HEK293T (cell line): ENCODE measurements at regions not wholly inside any gene's neighbourhood (a gene's known extent, or its start where the extent isn't known, plus 50 kb on each side); places are given as distances from the start of the nearest gene placed in this dataset.

Source experiments
- CTCF ChIA-PET: fragments of 350-600 bp; formaldehyde crosslinking; extraction: SDS; loops from one replicate; lab custom pipeline; 2021; ENCODE audit warnings: antibody characterized with exemption, inconsistent platforms; lab: Yijun Ruan, JAX
- POLR2A ChIA-PET: fragments of 350-600 bp; formaldehyde crosslinking; extraction: SDS; loops from one replicate; lab custom pipeline; 2020; ENCODE audit warnings: antibody characterized with exemption, inconsistent platforms; lab: Yijun Ruan, JAX
- DNase-seq: peaks from one replicate; pipeline ENCODE4 v3.0.0; 2012; ENCODE audit warnings: mixed read lengths; ENCODE audit errors: extremely low spot score
- ARNT ChIP-seq: fragments of 450-650 bp; IDR thresholded peaks from 2 replicates; pipeline ENCODE4 v1.6.1; 2017; ENCODE audit warnings: mild to moderate bottlenecking
- BHLHE40 ChIP-seq: fragments of 450-650 bp; IDR thresholded peaks from 2 replicates; pipeline ENCODE4 v1.6.1; 2016; ENCODE audit warnings: mild to moderate bottlenecking, moderate library complexity, borderline replicate concordance
- CTBP1 ChIP-seq: fragments of 450-650 bp; IDR thresholded peaks from 2 replicates; pipeline ENCODE4 v1.6.1; 2016; ENCODE audit warnings: borderline replicate concordance
- ELF4 ChIP-seq: fragments of 450-650 bp; IDR thresholded peaks from 2 replicates; pipeline ENCODE4 v1.6.1; 2017; ENCODE audit warnings: antibody characterized with exemption
- FOXA1 ChIP-seq: fragments of 450-650 bp; IDR thresholded peaks from 2 replicates; pipeline ENCODE4 v1.6.1; 2016; ENCODE audit warnings: mild to moderate bottlenecking
- FOXK2 ChIP-seq: fragments of 450-650 bp; IDR thresholded peaks from 2 replicates; pipeline ENCODE4 v1.6.1; 2016; ENCODE audit warnings: mild to moderate bottlenecking
- FOXM1 ChIP-seq: fragments of 450-650 bp; IDR thresholded peaks from 2 replicates; pipeline ENCODE4 v1.6.1; 2017; ENCODE audit warnings: mild to moderate bottlenecking, borderline replicate concordance
- HDGF ChIP-seq: fragments of 450-650 bp; IDR thresholded peaks from 2 replicates; pipeline ENCODE4 v1.6.1; 2017; ENCODE audit warnings: antibody characterized with exemption, borderline replicate concordance
- L3MBTL2 ChIP-seq: fragments of 450-650 bp; conservative IDR thresholded peaks from 2 replicates; pipeline ENCODE4 v1.6.1; 2016; ENCODE audit warnings: mild to moderate bottlenecking
- LEF1 ChIP-seq: fragments of 450-650 bp; IDR thresholded peaks from 2 replicates; pipeline ENCODE4 v1.6.1; 2017; ENCODE audit warnings: mild to moderate bottlenecking, borderline replicate concordance
- NFRKB ChIP-seq: fragments of 450-650 bp; IDR thresholded peaks from 2 replicates; pipeline ENCODE4 v1.6.1; 2016; ENCODE audit warnings: mild to moderate bottlenecking, moderate library complexity
- PKNOX1 ChIP-seq: fragments of 450-650 bp; IDR thresholded peaks from 2 replicates; pipeline ENCODE4 v1.6.1; 2016
- SP1 ChIP-seq: fragments of 450-650 bp; IDR thresholded peaks from 2 replicates; pipeline ENCODE4 v1.6.1; 2017
- SUZ12 ChIP-seq: fragments of 450-650 bp; IDR thresholded peaks from 2 replicates; pipeline ENCODE4 v1.6.1; 2016; ENCODE audit warnings: mild to moderate bottlenecking
- TARDBP ChIP-seq: fragments of 450-650 bp; IDR thresholded peaks from 2 replicates; pipeline ENCODE4 v1.6.1; 2016
- ZNF384 ChIP-seq: fragments of 450-650 bp; IDR thresholded peaks from 2 replicates; pipeline ENCODE4 v1.6.1; 2016

GRCh38 chr1:189681252-189681919, 796.3 kb downstream of the BRINP3 start:
- TF ChIP-seq LEF1, result no peak
- no peak for TF ChIP-seq FOXM1
- TF ChIP-seq SUZ12, result no peak
- TF ChIP-seq HDGF, result no peak
- no peak for TF ChIP-seq SP1
- no peak for TF ChIP-seq ZNF384
- no peak for TF ChIP-seq FOXK2
- TF ChIP-seq NFRKB, result no peak
- POLR2A ChIA-PET, result no interaction called here
- no peak for DNase-seq
- CTCF ChIA-PET, result no interaction called here

GRCh38 chr1:189682591-189682990, 795.1 kb downstream of the BRINP3 start:
- CTCF ChIA-PET, result no interaction called here
- TF ChIP-seq ZNF384 (no peak), FOXM1 (no peak), PKNOX1 (no peak), LEF1 (no peak), ARNT (no peak), NFRKB (no peak), FOXK2 (no peak), TARDBP (no peak), FOXA1 (no peak), SP1 (no peak), BHLHE40 (no peak), ELF4 (no peak), CTBP1 (no peak)
- POLR2A ChIA-PET, result no interaction called here
- no peak for DNase-seq

DNA sequence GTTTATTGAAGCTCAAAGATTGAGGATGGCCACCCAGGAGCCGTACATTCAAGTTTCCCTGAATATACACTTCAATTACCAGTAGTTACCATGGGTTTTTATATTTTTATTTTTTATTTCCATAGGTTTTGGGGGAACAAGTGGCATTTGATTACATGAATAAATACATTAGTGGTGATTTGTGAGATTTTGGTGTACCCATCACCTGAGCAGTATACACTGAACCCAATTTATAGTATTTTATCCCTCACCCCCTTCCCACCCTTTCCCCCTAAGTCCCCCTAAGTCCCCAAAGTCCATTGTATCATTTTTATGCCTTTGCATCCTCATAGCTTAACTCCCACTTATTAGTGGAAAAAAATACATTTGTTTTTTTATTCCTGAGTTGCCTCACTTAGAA, 791.4 kb downstream of the BRINP3 start:
- ChIA-PET POLR2A (no interaction called here), CTCF (no interaction called here)
- DNase-seq, result no peak
- TF ChIP-seq HDGF (no peak), SUZ12 (no peak), PKNOX1 (no peak), NFRKB (no peak), L3MBTL2 (no peak), FOXA1 (no peak), ZNF384 (no peak), SP1 (no peak), ELF4 (no peak), FOXK2 (no peak), ARNT (no peak), TARDBP (no peak), BHLHE40 (no peak), LEF1 (no peak), CTBP1 (no peak), FOXM1 (no peak)

DNA sequence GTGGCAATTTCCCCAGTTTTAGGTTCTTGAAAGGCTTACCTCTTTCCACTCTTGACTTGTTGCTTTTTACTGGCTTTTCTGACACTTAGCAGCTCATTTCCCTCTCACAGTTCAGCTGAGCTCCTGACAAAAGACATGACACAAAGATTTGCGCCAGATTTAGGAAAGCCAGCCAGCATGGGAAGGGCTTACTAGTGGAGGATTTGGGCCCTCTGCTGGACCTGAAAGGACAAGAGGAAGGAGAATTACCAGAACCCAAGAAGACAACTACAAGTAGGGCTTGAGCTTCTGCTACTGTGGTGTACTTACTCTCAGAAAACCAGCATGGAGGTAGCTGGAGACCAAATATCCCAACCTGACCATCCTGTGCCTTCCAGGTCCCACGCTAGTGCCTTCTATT, 784.5 kb downstream of the BRINP3 start:
- no peak for DNase-seq
- ChIA-PET CTCF (no interaction called here), POLR2A (no interaction called here)
- TF ChIP-seq LEF1 (no peak), SUZ12 (no peak), FOXK2 (no peak), HDGF (no peak), TARDBP (no peak), L3MBTL2 (no peak), SP1 (no peak), CTBP1 (no peak)

DNA sequence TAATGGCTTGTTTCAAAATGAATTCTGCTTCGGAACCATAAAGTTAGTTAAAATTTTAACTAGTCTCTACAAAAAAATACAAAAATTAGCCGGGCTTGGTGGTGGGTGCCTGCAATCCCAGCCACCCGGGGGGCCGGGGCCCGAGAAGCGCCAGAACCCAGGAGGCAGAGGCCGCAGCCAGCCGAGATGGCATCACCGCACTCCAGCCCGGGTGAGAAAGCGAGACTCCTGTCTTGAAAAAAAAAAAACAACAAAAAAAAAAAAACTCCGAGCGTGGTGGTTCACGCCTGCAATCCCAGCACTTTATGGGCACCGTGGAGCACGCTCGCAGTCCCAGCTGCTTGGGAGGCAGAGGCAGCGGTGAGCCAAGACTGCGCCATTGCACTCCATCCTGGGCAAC, 781.4 kb downstream of the BRINP3 start:
- no peak for DNase-seq
- ChIA-PET POLR2A (no interaction called here), CTCF (no interaction called here)
- no peak for TF ChIP-seq BHLHE40
- TF ChIP-seq FOXM1, result no peak
- TF ChIP-seq CTBP1, result no peak
- TF ChIP-seq FOXA1, result no peak
- no peak for TF ChIP-seq L3MBTL2
- TF ChIP-seq HDGF, result no peak
- TF ChIP-seq TARDBP, result no peak
- TF ChIP-seq LEF1, result no peak
- TF ChIP-seq ARNT, result no peak
- no peak for TF ChIP-seq SP1
- TF ChIP-seq ELF4, result no peak
- TF ChIP-seq PKNOX1, result no peak
- TF ChIP-seq ZNF384, result no peak
- no peak for TF ChIP-seq FOXK2
- TF ChIP-seq NFRKB, result no peak
- TF ChIP-seq SUZ12, result no peak

DNA sequence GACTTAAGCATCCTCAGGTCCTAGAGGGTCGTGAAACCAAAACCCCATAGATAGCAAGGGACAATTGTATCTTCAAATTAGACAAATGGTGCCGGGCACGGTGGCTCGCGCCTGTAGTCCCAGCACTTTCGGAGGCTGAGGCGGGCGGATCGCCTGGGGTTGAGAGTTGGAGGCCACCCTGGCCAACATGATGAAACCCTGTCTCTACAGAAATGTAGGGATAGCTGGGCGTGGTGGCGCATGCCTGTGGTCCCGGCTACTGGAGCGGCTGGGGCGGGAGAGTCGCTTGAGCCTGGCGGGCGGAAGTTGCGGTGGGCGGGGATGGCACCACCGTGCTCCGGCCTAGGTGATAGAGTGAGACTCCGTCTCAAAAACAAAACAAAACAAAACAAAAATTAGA, 780.6 kb downstream of the BRINP3 start:
- TF ChIP-seq HDGF, result no peak
- TF ChIP-seq ELF4, result no peak
- no peak for TF ChIP-seq ARNT
- TF ChIP-seq FOXA1, result no peak
- no peak for TF ChIP-seq BHLHE40
- no peak for TF ChIP-seq LEF1
- TF ChIP-seq PKNOX1, result no peak
- no peak for TF ChIP-seq TARDBP
- no peak for TF ChIP-seq ZNF384
- TF ChIP-seq CTBP1, result no peak
- no peak for TF ChIP-seq L3MBTL2
- no peak for TF ChIP-seq NFRKB
- DNase-seq, result no peak
- CTCF ChIA-PET, result interaction anchor here (0.7 kb wide), 1 partner anchor 205 kb away, joined by 3 read pairs; no protein-coding TSS in a partner anchor
- POLR2A ChIA-PET, result no interaction called here
